HG03064 (cell line): ENCODE measurements at regions not wholly inside any gene's neighbourhood (a gene's known extent, or its start where the extent isn't known, plus 50 kb on each side); places are given as distances from the start of the nearest gene placed in this dataset.

Experiments used
- ATAC-seq: cut with Tn5 transposase; IDR thresholded peaks from one replicate; pipeline ENCODE4 v1.9.1; 2021; ENCODE audit warnings: low read depth; ENCODE audit not compliant: unreplicated experiment

DNA sequence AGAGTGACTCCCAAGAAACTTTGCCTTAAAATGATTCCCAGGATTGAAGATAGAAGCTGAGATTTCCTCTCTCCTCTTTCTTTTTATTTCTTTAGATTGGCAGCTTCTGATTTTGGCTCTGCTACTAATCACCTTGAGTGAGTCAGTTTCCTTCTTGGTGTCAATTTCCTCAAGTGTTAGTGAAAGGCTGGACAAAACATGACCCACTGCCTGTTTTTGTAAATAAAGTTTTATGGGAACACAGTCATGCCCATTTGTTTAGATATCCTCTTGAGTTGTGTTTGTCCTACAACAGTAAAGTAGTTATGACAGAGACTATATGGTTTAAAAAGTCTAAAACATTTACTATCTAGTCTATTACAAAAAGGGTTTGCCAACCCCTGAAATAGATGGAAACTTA is 227.2 kb upstream of the TBX3 start:
- ATAC-seq: no peak

DNA sequence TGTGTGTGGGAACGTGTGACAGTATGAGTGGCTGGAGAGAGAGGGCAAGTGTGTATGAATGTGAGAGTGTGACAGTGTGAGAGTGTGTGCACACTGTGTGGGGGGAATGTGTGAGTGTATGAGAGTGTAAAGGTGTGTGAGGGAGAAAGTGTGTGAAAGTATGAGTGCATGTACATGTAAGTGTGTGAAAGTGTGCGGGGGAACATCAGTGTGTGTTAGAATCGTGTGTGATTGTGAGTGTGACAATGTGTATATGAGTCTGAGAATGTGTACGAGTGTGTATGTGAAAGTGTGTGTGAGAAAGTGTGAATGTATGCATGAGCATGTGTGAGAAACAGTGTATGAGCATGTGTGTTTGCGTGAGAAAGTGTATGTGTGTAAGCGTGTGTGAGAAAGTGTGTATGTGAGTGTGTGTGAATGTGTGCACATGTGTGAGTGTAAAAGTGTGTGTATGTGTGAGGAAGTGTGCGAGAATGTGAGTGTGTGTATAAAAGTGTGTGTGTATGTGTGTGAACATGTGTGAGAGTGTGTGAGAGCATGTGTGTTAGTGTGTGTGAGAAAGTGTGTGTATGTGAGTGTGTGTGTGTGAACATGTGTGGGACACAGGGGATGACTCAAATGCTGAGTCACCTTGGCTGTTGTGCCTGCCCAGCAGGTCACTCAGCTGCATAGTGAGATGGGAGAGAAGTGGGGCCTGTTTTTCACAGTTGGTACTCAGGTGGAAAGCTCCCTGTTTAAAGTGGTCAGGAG is 220.5 kb upstream of the TBX3 start:
- ATAC-seq: no peak

DNA sequence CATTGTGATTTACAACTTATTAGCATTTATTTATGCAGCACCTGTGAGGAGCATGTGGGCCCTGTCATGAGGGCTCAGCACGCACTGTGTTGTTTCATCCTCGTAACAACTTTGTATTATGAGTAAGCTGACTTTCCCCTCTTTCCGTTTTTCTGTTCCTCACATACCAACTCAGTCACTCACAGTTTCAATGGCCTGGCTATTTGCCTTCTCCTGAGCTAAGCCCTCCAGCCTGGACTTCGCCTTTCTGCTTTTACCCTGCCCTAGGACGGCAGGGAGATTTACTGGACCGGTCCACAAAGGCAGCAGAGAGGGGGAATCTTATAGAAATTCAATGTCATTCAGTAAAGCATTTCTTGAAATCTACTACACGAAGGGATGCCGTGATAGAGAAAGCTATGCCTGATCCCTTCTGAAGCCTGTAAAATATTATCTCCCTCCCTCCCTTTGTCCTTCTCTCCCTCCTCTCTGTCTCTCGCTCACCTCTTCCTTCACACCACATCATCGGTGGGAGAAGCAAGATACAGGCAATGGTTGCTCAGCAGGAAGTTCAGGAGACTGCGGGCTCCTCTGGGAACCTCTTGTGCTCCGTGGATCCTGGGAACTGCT is 219.2 kb upstream of the TBX3 start:
- no peak for ATAC-seq

DNA sequence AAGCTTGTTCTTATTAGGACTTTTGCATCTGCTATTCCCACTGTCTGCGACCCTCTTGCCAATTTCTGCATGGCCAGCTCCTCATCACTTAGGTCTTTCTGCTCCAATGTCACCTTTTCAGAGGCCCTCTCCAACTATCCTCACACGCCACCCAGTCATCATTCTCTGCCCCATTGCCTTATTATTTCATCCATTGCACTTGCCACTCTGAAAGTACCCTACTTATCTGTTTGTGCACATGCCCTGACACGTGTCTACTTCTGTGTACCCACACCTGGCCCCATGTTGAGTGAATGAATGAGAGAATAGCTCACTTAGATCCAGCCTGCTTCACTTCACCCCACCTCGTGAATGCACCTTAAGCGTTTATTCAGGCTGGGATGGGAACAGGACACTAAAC is 218.7 kb upstream of the TBX3 start:
- no peak for ATAC-seq

DNA sequence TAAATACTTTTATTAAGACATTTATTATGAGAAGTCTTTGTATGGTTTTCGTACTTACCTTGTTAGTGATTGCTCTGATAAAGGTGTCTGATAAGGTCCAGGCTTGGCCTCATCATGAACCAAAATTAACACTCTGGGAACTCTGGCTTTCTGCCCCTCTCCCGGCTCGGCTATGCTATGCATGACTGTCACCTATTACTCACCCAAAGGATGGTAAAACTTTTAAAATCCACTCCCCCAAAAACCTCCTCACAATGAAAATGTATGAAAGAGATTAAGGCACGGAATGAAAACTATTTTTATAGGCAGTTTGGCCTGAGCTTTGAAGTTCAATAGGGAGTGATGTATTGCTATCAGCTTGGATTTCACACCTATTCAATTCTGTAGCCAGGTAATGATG is 217.3 kb upstream of the TBX3 start:
- no peak for ATAC-seq

DNA sequence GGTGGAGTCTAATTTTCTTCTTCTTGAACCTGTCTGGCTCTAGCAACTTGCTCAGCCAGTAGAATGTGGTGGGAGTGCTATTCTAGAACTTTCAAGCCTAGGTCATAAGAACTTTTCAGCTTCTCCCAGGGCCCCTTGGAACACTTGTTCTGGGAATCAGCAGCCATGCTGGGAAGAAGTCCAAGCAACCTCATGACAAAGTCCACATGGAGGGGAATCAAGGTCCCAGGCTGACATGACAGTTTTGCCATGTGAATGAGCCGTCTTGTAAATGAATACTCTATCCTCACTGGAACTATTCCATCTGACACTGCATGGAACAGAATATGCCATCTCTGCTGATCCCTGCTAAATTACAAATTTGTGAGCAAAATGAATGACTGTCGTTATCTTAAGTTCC is 214.2 kb upstream of the TBX3 start:
- ATAC-seq: no peak

DNA sequence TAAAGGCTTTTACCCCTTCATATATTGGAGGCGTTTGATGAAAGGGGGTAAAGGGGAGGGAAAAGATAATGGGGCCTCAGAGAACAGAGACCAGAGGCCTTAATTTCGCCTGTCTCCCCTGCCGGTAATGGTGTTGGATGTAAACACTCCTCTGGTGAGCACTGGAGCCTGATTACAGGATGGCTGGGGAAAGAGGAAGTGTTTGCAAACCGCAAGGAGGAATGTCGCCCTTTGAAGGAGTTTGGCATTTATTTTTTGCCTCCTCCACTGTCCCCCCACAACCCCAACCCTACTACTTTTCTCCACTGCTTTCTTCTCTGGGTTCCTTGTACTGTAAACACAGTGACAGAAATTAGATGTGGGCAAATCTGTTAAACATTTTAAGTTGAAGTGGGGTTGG is 211.9 kb upstream of the TBX3 start:
- ATAC-seq: no peak

DNA sequence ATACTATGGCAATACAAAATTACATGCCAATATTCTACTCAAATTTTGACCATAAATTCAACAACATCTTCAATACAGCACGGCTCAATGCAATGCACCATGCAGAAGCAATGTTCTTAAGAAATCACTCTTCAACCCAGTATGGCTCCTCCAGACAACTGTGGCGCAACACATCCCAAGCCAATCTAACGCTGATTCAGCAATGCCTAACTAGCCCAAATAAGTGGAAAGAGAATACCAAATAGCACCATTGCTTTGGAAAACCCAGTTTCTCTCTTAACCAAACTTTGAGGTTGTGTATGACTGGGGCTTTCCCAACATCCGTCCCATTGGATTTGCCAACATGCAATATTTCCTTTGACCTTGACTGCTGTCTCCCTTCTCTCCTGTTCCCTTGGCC is 211.1 kb upstream of the TBX3 start:
- ATAC-seq: no peak

DNA sequence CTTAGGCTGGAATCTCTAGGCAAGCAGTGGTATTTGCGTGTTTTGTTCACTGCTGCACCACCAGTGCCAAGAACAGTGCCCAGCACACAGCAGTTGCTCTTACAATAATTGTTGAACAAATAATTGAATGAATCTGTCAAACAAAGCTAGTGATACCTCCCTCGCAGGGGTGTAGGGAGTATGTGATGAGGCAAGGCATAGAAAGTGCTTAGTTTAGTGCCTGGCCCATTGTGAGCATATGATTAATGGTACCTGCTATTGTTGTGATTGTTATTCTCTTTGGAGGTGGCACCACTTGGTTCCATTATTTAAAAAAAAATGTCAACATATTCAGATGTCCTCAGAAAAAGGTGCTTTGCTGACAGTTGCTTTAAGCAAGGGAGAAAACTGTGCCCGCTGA is 210.1 kb upstream of the TBX3 start:
- ATAC-seq: no peak

DNA sequence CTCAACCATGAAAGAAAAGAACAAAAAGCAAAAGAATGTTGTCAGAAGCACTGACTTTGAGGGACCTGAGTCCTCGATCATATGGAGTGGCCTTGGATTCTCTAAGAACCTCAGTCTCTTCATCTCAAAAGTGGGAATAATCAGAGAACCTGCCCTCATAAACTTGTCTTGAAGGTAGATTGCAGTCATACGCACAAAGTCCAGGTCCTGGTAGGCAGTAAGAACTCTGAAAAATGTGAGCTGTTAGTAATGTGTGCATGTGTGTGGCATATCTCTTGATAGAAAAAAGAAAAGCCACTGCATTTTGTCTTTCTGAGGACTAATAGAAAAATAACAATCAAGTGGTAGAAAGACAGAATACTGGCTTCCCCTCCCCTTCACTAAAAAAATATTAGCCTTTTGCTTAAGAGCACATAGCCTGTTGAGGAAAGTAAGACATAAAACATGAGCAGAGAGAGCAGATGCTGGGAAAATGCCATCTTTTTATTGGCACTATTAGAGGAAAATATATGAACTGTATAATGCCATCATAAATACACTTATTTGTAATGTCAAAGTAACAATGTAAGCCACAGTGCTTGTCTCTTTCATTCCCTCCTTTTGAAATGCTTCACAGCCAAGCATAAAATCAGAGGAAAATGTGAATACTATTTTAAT is 205.1 kb upstream of the TBX3 start:
- no peak for ATAC-seq

DNA sequence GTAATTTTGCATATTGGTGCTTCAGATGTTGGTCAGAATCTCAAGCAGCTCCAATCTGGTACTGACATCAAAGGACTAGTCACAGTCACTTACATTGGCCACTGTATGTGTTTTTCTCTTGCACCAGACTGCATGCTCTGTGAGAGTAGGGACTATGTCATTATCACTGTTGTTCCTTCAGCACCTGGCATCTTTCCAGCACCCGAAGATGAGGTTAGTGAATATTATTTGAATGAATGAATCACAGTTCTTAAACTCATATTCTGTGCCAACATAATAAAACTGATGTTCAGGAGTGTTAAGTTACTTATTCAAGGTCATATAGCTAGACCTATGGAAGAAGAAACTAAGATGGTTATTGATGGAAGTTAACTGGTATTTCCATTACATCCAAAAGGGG is 204.5 kb upstream of the TBX3 start:
- no peak for ATAC-seq

DNA sequence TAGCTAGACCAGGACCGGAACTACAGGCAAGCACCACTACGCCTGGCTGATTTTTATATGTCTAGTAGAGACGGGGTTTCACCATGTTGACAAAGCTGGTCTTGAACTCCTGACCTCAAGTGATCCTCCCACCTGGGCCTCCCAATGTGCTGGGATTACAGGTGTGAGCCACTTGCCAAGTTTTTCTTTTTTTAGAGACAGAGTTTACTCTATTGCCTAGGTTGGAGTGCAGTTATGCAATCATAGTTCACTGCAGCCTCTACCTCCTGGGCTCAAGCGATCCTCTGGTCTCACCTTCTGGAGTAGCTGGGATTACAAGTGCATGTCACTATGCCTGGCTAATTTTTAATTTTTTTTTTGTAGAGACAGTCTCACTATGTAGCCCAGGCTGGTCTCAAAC is 201.5 kb upstream of the TBX3 start:
- no peak for ATAC-seq

DNA sequence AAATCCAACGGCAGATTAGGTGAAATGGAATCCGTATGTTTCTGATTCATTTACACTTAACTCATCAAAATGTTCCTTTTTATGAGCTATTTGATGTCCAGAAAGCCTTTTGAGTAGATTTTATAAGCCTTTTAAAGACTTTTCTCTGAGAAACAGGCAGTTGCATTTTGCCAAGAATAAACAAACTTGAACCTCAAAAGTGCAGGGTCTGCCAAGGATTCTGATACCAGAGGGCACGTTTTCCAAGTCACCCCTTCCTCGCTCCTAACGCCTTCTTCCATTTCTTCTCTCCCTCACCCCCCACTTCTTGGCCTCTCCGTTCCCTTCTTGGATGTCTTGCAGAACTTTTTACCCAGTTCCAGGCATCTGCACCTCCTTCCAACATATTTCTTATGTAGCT is 200.6 kb upstream of the TBX3 start:
- ATAC-seq: no peak

DNA sequence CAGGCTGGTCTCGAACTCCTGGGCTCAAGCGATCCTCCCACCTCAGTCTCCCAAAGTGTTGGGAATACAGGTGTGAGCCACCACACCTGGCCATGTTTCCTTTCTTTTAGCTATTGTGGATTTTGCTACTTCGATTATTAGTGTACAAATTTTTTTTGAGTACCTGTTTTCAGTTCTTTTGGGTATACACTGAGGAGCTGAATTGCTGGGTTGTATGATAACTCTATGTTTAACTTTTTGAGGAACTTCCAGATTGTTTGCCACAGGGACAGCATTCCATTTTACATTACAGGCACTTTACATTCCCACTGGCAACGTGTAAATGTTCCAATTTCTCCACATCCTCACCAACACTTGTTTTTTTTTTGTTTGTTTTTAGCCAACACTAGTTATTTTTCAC is 198.1 kb upstream of the TBX3 start:
- no peak for ATAC-seq

DNA sequence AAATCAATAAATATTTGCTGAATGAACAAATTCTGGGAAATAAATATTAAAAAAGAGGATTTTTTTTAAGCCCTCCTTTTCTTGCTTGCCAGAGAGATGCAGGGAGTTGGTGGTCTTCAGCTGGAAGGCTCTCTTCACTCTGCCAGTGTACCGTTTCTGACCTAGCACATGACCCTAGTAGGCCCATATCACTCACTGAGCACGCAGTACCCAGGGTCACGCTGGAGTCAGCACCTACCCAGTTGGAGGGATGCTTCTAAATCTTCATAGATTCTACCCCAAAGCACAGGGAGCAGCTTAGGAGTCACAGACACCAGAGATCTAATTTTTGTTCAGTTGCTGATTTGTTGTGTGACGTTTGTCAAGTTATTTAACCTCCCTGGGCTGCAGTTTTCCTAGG is 195.4 kb upstream of the TBX3 start:
- ATAC-seq: no peak

DNA sequence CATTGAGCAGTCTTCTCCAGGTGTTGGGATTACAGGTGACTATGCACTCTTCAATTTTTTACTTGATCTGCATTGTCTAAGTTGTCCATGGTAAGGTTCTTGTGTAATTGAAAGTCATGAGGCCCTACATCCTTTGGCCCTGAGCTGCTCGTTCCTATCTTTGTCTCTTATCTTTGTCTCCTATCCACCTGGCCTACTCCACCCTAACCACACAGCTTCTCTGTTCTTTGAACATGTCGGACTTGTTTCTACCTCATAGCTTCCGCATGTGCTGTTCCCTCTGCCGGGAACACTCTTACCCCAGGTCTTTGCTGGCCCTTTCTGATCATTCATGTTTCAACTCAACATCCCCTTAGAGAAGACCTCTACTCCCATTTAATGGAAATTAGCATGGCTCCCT is 194.8 kb upstream of the TBX3 start:
- no peak for ATAC-seq

DNA sequence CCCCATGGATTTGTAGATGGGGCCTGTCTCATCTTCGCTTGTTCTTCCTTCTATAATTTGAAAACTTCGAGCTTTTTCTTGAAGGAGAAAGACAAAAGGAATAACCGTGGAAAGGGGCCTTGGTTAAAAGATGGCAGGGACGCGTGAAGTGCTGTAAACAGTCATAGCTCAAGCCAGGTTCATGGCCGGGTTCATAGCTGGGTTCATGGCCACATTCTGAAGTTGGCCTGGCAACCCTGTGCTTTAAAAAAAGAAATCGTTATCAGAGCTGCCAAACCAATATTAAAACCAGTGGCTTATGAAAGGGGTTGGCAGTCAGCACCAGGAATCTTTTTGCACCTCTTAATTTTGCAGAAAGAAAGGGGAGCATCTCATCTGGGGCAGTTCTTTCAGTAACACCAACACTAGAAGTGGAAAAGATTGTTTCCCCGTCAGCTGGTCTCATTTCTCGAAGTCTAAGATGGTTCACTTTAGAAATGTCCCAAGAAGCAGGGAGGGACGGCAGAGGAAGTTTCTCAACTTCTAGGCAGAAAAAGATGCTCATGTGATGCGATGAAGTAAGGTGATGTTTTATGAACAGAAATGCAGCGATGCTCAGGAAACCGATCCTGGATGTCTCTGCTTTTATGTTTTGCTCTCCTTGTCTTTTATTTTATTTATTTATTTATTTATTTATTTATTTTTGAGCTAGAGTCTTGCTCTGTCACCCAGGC is 193.1 kb upstream of the TBX3 start:
- ATAC-seq: no peak

DNA sequence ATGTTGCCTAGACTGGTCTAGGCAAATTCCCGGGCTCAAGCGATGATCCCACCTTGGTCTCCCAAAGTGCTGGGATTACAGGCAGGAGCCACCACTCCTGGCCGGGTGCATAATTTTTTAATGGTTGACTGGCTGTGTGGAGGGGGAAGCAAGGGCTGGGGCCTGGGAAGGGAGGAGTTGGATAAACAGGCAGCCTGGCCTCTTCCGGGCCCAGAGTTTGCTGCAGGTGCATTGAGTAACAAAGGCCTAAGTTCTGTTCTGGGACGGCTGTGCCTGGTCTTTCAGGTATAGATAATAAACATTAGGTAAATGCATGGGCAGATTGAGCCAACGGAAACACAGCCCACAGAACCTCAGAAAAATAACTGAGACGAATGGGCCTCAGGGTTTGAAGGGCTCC is 191.3 kb upstream of the TBX3 start:
- no peak for ATAC-seq

DNA sequence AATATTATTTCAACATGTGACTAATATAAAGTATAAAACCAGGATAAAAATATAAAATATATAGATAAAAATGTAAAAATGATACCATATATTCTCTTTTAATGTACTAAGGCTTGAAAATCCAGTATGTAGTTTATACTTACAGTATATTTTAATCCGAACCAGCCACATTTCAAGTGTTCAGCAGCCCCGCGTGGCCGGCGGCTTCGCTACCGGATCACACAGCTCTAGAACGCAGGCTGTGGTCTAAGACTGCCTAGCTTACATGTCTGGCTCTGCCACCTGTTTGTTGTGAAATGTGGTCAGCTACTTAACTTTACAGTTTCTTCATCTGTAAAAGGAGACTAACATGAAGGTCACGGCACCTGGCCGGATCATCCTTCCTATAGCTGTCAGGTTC is 189.7 kb upstream of the TBX3 start:
- no peak for ATAC-seq

DNA sequence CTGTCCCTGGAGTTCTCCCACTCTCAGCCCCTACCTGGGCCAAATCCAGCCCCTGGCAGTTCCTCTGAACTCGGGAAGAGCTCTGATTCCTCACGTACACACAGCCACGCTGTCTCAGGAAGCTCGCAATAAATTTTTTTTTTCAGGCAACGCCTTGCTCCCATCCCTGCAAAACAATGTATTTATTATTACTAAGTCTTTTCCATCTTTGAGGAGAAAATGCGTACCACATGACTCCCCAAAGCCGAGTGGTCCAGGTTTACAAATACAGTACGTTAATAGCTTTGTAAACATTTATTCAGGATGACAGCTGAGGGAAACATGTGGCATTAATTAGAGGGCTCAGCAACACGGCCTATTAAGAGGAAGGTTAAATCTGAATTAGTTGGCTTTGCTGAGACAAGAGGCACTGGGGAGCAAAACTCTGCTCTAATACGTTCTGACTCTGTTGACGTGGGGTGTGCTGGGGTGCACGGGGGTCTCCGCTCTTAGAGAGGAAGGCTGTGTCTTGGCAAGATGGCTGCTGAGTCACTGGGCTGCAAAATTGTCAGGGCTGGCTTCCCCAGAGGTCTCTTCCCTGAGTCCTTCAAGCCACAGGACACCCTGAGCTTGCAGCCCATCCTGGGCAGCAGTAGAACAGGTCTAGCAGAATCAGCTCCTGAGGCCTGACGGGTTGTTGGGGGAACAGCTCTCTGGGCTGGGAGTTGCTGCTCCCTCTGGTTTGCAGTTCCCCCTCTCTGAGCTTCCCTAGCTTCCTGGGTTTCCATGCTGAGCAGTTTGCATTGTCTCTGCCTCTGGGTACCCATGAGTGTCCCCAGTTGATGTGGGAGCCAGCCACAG is 185.2 kb upstream of the TBX3 start:
- no peak for ATAC-seq

DNA sequence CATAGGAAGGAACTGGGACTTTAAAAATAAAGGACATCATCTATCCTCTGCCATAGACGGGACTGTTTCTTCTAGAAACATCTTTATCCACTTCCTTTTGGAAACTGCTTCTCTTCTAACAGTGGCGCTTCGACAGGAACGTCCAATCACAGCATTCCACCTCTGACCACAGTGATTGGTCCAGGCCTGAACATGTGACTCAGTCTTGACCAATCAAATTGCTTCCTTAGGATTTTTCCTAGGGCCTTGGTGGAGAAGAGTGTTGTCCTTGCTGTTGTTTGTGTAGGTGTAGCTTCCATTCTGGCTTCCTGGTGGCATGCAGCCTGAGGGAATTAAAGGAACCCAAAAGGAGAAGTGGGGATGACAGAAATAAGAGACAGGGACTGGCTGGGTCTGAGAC is 182.4 kb upstream of the TBX3 start:
- no peak for ATAC-seq
